Kidney capillary endothelial cell (primary cell): ENCODE measurements at regions not wholly inside any gene's neighbourhood (a gene's known extent, or its start where the extent isn't known, plus 50 kb on each side); places are given as distances from the start of the nearest gene placed in this dataset.

ENCODE experiments used
- DNase-seq: peaks from one replicate; pipeline ENCODE4 v3.0.0-alpha.2; 2018; ENCODE audit warnings: low spot score

DNA sequence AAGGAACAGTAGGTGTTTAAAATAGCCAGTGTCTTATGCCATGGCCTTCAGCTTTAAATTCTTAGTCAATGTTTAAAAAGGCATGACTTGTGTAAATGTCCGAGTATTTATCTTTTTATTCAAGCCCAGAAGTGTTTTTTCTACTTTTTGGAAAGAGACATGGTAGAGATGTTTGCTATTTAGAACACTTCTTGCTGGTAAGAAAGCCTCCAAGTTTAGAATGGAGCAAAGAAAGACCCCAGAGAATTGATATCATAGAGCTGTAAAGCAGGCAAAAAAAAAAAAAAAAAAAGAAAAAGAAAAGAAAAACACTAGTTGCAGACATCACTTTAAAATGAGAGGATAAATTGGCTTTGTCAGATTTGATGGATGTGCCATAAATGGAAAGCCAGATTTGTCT lies 375.1 kb downstream of the TMEM167A start:
- DNase-seq: no peak

DNA sequence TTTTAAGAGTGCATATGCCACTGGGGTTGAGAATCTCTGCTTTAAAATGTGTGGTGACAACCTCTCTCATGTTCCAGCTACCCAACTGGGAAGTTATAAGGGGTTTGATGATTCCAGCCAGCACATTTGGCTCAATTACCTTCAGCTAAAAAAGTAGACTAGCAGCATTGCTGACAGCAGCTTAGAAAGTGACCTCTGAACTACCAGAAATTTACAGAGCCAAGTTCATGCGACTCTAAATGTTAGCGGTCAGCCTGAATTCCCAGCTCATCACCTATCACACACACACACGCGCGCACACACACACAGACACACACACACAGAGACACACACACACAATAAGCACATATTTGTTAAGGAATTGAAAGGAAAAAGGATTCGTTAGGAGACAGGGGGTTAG lies 377.5 kb downstream of the TMEM167A start:
- DNase-seq: no peak

DNA sequence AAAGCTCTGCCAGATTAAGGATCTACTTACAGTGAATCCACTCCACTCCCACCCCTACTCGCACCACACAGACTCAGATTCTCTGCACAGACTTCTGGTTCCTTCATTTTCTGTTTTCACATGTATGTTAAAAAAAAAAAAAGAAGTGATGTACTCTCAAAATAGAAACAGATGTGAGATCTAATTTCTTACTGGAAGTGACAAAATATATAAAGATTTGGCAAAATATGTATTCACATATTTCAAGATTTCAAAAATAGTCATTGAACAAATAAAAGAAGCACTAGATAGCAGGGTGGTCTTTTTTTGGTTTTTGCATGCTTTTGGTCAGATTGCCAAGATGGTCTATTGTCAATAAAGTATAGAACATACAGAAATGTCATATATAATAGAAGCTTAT lies 379.2 kb downstream of the TMEM167A start:
- DNase-seq: no peak

DNA sequence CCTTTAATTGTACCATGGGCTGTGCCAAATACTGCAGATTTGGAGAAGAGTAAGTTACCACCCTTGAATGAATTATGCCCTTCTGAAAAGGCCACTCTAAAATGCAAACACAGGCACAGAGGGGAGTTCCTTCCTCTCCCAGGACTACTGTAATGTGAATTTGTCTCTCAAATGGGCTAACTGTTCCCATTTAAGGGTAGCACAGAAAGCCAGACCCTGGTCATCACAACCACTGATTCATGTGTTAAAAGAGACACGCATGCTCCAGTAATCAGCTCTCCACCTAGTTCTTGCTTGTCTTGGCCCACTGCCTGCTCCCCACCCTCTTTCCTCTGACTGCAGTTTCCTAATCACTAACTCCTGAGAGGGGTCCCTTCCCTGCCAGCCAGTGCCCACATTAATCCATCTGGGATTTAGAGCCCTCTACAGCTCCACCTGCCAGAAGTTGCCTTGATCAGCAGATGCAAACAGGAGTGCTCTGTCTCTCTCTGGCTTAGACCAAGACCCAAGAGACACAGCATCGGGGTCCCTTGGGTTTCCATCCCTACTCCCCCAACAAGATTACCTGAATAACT lies 382.4 kb downstream of the TMEM167A start:
- no peak for DNase-seq

GRCh38 chr5:82692826-82693225 lies 384.4 kb downstream of the TMEM167A start:
- DNase-seq: no peak

GRCh38 chr5:82684659-82685058 lies 392.5 kb downstream of the TMEM167A start:
- DNase-seq: no peak

DNA sequence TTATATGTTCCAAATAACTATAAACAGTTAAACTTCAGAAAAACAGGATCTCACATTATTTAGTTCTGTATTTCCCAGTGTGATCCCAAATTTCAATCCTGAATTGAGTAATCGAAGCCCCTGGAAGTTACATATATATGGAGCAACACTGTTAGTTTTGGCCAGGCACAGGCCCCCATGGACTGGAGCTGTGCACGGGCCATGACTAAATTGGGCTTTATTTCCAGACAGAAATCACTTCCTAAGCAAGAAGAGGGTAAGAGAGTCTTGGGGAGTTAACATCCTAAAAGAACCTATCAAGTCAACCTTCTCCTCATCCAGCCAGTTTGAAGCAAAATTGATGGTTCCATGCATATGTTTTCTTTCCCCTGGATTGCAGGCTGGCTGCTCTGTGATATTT lies 393.0 kb downstream of the TMEM167A start:
- DNase-seq: no peak

GRCh38 chr5:82679660-82680059 lies 397.5 kb downstream of the TMEM167A start:
- DNase-seq: no peak

DNA sequence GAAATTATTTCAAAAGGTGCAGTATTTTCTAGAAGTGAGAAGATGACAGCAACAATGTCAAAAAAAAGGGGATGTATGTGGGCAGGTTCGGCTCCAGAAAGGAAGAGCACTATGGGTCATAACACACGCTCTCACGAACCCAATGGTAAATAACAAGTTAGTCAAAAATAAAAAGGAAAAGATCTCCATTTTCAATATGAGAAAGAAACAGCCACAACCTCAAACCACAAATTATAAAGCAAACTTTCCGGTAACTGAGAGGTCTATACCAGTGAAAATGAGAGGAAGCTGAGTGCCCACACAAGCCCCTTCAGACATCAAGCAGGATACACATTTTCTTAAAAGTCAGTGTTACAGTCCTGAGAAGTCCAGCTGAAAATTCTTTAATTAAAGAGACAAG lies 398.5 kb upstream of the RPS23 start:
- DNase-seq: no peak

DNA sequence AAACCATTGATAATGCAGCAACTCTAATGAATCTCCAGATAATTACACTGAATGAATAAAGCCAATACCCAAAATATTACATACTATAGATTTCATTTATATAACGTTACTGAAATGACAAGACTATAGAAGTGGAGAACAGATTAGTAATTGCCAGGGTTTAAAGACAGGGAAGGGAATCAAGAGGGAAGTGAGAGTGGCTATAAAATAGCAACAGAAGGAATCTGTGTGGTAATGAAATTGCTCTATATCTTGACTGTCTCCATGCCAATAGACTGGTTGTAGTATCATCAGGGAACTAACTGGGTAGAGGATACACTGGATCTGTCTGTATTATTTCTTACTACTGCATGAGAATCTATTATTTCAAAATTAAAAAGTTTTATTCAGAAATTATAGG lies 396.5 kb upstream of the RPS23 start:
- DNase-seq: no peak

GRCh38 chr5:82673057-82673809 lies 395.1 kb upstream of the RPS23 start:
- DNase-seq: no peak

DNA sequence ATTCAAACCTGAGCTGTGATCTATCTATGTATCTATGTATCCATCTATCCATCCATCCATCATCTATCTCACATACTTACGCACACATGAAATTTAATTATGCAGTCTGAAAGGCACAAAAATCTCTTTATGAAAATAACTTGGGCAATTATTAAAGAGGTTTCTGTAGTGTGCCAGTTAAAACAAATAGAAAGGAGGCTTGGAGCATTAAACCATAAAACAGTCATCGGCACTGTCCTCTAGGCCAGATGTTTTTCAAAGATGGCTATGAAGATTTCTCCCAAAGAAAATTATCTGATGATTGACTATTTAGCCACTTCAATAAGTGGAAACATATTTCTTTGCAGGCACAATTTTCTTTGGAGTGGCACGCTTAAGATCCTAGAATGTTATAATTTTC lies 392.5 kb upstream of the RPS23 start:
- DNase-seq: no peak

- DNase-seq: no peak
Observed at GRCh38 chr5:82669720-82670119, 391.6 kb upstream of the RPS23 start.

GRCh38 chr5:82666312-82666711 lies 388.2 kb upstream of the RPS23 start:
- DNase-seq: no peak

DNA sequence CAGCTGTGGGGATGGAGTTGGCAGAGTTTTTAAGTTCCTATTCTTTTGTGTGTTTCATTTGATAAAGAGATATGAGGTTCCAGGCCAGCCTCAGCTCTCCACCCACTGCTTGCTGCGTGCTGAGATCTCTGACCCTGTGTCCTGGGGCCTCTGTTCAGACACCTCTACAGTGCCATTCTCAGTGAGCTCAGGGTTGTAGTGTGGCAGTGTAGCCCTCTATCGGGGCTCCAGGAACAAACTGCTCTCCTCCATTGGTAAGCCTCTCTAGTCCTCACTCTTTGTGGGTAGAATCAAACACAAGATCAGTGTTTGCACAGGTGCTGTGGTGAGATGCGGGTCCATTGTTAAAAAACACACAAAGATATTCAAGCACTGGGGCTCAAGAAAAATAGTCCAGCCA lies 386.6 kb upstream of the RPS23 start:
- DNase-seq: no peak

GRCh38 chr5:82663225-82663624 lies 385.1 kb upstream of the RPS23 start:
- DNase-seq: no peak

DNA sequence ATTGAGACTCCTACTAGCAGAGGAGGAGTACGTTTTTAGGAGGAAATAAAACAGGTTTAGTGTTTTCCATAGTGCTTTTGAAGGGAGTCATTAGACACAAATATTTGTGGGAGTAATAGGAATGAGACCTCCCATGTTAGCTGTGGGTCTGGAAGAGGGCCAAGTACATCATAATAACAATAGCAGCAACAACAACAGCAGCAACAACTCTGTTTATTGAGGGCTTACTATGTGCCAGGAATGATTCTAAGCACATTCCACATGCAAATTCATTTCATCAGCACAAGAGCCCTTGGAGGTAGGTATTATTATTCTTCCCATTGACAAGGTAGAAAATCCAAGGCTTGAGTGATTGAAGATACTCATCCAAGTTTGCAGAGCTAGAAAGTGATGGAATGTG lies 384.2 kb upstream of the RPS23 start:
- no peak for DNase-seq

- DNase-seq: no peak
Observed at GRCh38 chr5:82661933-82662332, 383.8 kb upstream of the RPS23 start.

- DNase-seq: no peak
Observed at GRCh38 chr5:82661462-82661861, 383.3 kb upstream of the RPS23 start.

DNA sequence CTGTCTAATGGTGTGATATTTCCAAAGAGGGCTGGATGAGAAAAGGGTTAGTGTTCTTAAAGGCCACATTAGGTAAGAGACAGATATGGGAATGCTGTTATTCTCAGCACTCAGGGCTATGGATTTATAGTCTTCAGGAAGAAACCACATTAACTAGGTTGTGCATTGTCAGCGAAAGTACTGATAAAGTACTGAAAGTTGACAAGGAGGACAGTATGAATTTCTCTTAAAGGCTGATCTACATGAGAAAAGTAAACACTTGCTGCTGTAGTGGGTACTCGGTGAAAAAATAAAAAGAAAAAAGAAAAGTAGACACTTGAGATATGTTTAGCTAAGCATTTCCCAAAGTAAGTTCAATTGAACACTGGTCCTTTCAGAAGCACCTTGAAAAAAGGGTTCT lies 381.0 kb upstream of the RPS23 start:
- no peak for DNase-seq

DNA sequence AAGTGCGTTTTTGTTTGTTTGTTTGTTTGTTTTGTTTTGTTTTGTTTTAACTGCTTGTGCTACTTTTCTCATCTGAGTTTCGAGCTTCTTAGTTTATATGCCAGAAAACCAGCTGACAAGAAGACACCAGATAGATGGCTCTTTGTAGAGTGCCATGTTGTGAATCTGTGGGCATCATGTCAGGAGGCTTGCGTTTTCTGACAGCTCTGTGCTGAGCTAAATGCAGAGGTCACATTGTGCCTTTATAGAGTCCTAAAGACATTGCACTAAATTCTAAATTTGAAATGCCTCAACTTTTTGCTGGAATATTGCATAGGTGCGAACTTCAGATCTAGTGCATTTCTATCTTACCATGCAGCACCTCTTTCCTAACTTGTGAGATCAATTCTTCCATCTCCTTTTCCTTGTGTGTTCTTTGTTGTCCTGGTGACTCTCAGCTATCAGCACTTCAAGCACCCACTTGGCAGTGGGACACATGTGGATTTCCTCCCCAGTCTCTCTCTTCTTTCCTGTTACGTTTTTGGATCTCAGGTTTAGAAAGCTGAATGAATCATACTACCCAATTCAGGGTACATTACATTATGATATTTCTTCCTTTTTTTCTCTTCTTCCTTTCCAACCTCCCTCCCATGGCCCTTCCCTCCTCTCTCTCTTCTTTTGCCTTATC lies 379.0 kb upstream of the RPS23 start:
- no peak for DNase-seq

DNA sequence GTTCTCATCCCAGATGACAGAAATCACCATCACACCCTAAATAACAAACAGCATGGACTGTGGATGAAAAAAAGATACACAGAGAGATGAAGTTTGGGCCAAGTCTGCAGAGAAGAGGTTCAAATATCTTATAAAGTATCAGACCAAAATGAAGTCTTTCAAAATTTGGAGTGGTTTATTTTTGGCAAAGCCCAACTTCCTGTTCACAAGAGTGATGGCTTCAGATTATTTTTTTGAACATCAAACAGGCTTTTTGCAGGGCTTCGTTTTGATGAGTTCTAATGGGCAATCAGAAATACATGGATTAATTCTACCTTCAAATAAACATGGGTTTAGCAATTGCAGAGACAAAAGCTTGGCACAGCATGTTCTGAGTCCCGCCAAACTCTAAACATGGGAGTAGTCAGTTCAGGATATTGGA lies 378.2 kb upstream of the RPS23 start:
- no peak for DNase-seq

- no peak for DNase-seq
Observed at GRCh38 chr5:82655078-82655477, 376.9 kb upstream of the RPS23 start.

- DNase-seq: no peak
Observed at GRCh38 chr5:82649943-82650342, 371.8 kb upstream of the RPS23 start.
